OCI-LY7 (cell line): ENCODE measurements at regions not wholly inside any gene's neighbourhood (a gene's known extent, or its start where the extent isn't known, plus 50 kb on each side); places are given as distances from the start of the nearest gene placed in this dataset.

Experiments
- BruUV-seq: library from RNA; stranded (reverse); fragments of 400-500 nt; replicated peaks from 2 replicates; lab custom pipeline; 2021; lab: Mats Ljungman, UMichigan
- CTCF ChIA-PET: fragments of 300-600 bp; sonication (Branson Sonifier 250); formaldehyde crosslinking; loops from one replicate; lab custom pipeline; 2022; ENCODE audit warnings: antibody characterized with exemption; ENCODE audit not compliant: unreplicated experiment; lab: Charles Lee
- POLR2A ChIA-PET: fragments of 300-600 bp; sonication (Branson Sonifier 250); formaldehyde crosslinking; loops from one replicate; lab custom pipeline; 2022; ENCODE audit warnings: antibody characterized with exemption; lab: Charles Lee
- DNase-seq: peaks from one replicate; pipeline ENCODE4 v3.0.0-alpha.2; 2015; ENCODE audit warnings: low spot score
- H2AFZ ChIP-seq: fragments of 200-600 bp; sonication (generic), shearing (Covaris generic); 2 replicates; pipeline ENCODE4 v1.6.1; 2014; ENCODE audit warnings: mild to moderate bottlenecking, antibody characterized with exemption, low read length, moderate library complexity
- H3K27ac ChIP-seq: fragments of 200-600 bp; sonication (generic); 2 replicates; pipeline ENCODE4 v1.5.1; 2014; ENCODE audit warnings: mixed run types, low read depth, mild to moderate bottlenecking, moderate library complexity, low read length, inconsistent platforms; ENCODE audit not compliant: poor library complexity, severe bottlenecking
- H3K36me3 ChIP-seq: fragments of 200-600 bp; sonication (generic); 2 replicates; pipeline ENCODE4 v1.6.1; 2014; ENCODE audit warnings: mild to moderate bottlenecking, antibody characterized with exemption, low read length, moderate library complexity, mixed read lengths; ENCODE audit not compliant: insufficient read depth
- H3K4me1 ChIP-seq: fragments of 200-600 bp; sonication (generic); 2 replicates; pipeline ENCODE4 v1.5.1; 2014; ENCODE audit warnings: mild to moderate bottlenecking, low read length; ENCODE audit not compliant: insufficient read depth, poor library complexity, severe bottlenecking
- H3K4me2 ChIP-seq: fragments of 200-600 bp; sonication (generic); 2 replicates; pipeline ENCODE4 v1.6.1; 2014; ENCODE audit warnings: mild to moderate bottlenecking, low read length
- H3K4me3 ChIP-seq: fragments of 200-600 bp; sonication (generic); 2 replicates; pipeline ENCODE4 v1.5.1; 2014; ENCODE audit warnings: mild to moderate bottlenecking, low read depth, low read length; ENCODE audit not compliant: poor library complexity, severe bottlenecking
- H3K79me2 ChIP-seq: fragments of 200-600 bp; sonication (generic); 2 replicates; pipeline ENCODE4 v1.6.1; 2016; ENCODE audit warnings: low read depth, mild to moderate bottlenecking, low read length, moderate library complexity, mixed read lengths; ENCODE audit not compliant: insufficient read depth
- H3K9me2 ChIP-seq: fragments of 200-600 bp; sonication (generic); 2 replicates; pipeline ENCODE4 v1.6.1; 2016; ENCODE audit warnings: mild to moderate bottlenecking, low read length, mixed read lengths; ENCODE audit not compliant: insufficient read depth
- H3K9me3 ChIP-seq: fragments of 200-600 bp; sonication (generic); 2 replicates; pipeline ENCODE4 v1.6.1; 2014; ENCODE audit warnings: mild to moderate bottlenecking, mixed run types, low read length, mixed read lengths
- H4K20me1 ChIP-seq: fragments of 200-600 bp; sonication (generic); 2 replicates; pipeline ENCODE4 v1.6.1; 2014; ENCODE audit warnings: mild to moderate bottlenecking, antibody characterized with exemption, low read length, moderate library complexity, mixed read lengths; ENCODE audit not compliant: insufficient read depth
- EZH2phosphoT487 ChIP-seq: fragments of 200-600 bp; sonication (generic); IDR thresholded peaks from 2 replicates; pipeline ENCODE4 v1.6.1; 2018; ENCODE audit warnings: low read depth, borderline replicate concordance, mild to moderate bottlenecking, mixed run types, antibody characterized with exemption, low read length, moderate library complexity, mixed read lengths
- intact Hi-C: fragments of 100-400 bp; cut with micrococcal nuclease; formaldehyde crosslinking; loops from one replicate; pipeline ENCODE4 v1.10.0; 2022; ENCODE audit not compliant: unreplicated experiment
- TF ChIP-seq, protein P1 (sequence below): fragments of 200-600 bp; sonication (generic); conservative IDR thresholded peaks from 2 replicates; pipeline ENCODE4 v1.5.1; 2014; ENCODE audit warnings: mild to moderate bottlenecking, antibody characterized with exemption, low read length, moderate library complexity, mixed read lengths

DNA sequence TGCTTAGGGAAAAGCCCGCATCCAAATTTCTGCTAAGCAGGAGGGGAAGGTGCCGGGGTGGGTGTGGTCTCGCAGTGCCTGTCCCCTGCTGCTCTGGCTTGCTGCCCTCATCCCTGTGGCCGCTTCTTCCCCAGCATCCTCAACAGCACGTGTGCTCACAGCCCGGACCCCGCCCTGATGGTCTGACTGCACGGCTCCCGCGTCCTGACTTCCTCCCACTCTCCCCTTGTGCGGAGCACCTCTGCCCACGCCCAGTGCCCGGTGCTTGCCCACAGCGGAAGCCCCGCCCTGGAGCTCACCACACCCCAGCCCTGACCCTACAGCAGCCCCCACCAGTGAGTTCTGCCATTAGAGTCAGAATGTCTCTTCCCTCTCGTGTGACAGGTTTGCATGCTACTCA is 277.9 kb downstream of the NDUFA10 start:
- Histone ChIP-seq H3K4me2 (no peak overlapping the region), H3K4me3 (no peak overlapping the region), H2AFZ (no peak overlapping the region), H3K4me1 (peaks cover 11% of the 10 kb centered on the region), H3K79me2 (no peaks in the 10 kb centered on the region), H3K9me2 (no peaks in the 10 kb centered on the region), H4K20me1 (no peaks in the 10 kb centered on the region), H3K27ac (no peak overlapping the region), H3K36me3 (no peaks in the 10 kb centered on the region), H3K9me3 (no peaks in the 10 kb centered on the region)
- CTCF ChIA-PET, result no interaction called here
- DNase-seq, result no peak
- intact Hi-C loops, result no loop called here
- no TSS peak for BruUV-seq
- TF ChIP-seq EZH2phosphoT487, result no peak
- TF ChIP-seq, protein P1, sequence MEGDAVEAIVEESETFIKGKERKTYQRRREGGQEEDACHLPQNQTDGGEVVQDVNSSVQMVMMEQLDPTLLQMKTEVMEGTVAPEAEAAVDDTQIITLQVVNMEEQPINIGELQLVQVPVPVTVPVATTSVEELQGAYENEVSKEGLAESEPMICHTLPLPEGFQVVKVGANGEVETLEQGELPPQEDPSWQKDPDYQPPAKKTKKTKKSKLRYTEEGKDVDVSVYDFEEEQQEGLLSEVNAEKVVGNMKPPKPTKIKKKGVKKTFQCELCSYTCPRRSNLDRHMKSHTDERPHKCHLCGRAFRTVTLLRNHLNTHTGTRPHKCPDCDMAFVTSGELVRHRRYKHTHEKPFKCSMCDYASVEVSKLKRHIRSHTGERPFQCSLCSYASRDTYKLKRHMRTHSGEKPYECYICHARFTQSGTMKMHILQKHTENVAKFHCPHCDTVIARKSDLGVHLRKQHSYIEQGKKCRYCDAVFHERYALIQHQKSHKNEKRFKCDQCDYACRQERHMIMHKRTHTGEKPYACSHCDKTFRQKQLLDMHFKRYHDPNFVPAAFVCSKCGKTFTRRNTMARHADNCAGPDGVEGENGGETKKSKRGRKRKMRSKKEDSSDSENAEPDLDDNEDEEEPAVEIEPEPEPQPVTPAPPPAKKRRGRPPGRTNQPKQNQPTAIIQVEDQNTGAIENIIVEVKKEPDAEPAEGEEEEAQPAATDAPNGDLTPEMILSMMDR, result no peak
- POLR2A ChIA-PET, result no interaction called here

DNA sequence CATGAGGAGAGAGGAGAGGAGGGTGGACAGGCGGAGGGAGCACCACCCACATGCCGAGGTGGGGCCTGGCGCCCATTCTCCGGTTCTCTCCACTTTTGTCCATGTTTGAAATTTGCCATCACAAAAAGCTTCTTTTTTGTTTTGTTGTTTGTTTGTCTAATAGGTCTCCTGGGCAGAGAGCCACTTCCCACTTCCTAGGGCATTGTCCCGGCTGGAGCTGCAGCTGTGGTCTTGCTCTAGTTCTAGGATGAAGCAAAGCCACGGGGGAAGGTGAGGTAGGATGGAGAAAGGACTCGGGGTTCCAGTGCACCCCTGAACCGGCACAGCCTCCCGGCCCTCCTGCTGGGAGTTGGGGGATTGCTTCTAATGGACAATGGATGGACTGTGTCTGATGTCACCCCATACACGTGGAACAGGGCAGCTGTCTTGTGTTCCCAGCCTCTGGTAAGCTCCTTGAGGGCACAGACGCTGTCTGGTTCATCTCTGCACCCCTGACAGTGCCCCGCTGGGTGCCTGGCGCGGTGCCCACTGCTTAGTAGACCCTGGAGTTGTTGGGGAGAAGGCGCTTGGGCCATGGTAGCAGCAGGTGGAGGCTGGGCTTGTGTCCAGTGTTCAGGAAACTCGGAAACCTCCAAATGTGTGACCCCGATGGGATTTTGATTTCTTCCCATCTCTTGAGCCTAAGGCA is 278.4 kb downstream of the NDUFA10 start:
- no peaks in the 10 kb centered on the region for H4K20me1 ChIP-seq
- POLR2A ChIA-PET, result no interaction called here

DNA sequence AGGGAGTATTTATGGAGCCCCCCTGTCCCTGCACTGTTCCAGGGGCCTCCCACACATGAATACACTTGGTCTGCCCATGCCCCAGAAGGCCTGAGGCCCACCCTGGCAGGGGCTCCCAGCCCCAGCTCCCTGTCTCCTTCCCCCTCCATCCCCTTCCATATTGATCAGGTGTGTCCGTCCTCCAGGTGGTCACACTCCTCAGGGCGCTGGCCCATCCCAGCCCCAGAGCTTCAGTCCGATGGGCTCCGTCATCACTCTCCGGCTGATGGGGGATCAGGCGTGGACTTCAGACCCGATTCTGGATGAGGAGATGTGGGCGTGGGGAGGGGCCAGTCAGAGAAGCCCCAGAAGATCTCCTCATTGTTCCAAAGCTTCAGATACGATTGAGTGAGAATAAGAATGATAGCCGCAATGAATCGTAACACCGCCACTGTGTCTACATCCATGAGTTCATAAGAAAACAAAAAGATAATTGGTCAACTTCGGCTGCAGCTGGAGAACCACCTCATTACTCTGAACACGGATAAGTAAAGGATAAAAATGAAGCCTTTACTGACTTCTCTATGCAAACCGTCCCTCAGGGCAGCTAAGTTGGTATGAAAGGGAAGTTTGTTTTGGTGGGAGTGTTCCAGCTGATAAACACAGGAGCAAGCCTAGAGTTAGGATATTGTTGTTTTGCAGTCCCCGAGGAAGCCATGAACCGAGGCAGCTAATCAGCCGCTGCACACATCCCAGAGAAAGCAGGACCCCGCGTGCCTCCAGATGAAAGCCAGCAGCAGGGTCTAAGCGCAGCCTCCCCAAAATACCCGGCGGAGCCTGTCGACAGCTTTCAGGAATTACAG is 279.5 kb downstream of the NDUFA10 start:
- TF ChIP-seq, protein P1, result no peak
- no peak for TF ChIP-seq EZH2phosphoT487
- Histone ChIP-seq H3K79me2 (no peaks in the 10 kb centered on the region), H4K20me1 (no peaks in the 10 kb centered on the region), H3K4me2 (no peak overlapping the region), H3K9me2 (no peaks in the 10 kb centered on the region), H3K4me1 (no peaks in the 10 kb centered on the region), H3K36me3 (no peaks in the 10 kb centered on the region), H3K9me3 (no peaks in the 10 kb centered on the region), H3K4me3 (no peak overlapping the region), H2AFZ (no peak overlapping the region), H3K27ac (no peak overlapping the region)
- intact Hi-C loops, result no loop called here
- ChIA-PET POLR2A (no interaction called here), CTCF (no interaction called here)
- no peak for DNase-seq
- BruUV-seq, result no TSS peak

More for the DNA sequence above, 278.4 kb downstream of the NDUFA10 start:
- BruUV-seq, result no TSS peak
- no peak for TF ChIP-seq EZH2phosphoT487
- no peak overlapping the region for H3K27ac ChIP-seq
- no peaks in the 10 kb centered on the region for H3K9me3 ChIP-seq
- H3K4me3 ChIP-seq, result no peak overlapping the region
- intact Hi-C loops, result no loop called here
- no peak overlapping the region for H2AFZ ChIP-seq
- no peaks in the 10 kb centered on the region for H3K36me3 ChIP-seq
- H3K4me1 ChIP-seq, result peaks cover 7% of the 10 kb centered on the region
- H3K79me2 ChIP-seq, result no peaks in the 10 kb centered on the region
- no peak overlapping the region for H3K4me2 ChIP-seq
- H3K9me2 ChIP-seq, result no peaks in the 10 kb centered on the region
- DNase-seq, result no peak
- CTCF ChIA-PET, result no interaction called here
